ENCODE measurements at regions not wholly inside any gene's neighbourhood (a gene's known extent, or its start where the extent isn't known, plus 50 kb on each side); places are given as distances from the start of the nearest gene placed in this dataset.
"Not testable (repeated sequence)": the region's sequence is repeated elsewhere in the genome, so short reads cannot be mapped to it uniquely, and the experiment has no call there.

GRCh38 chr2:192551760-192552159 lies 357.0 kb upstream of the TMEFF2 start:
- TF ChIP-seq, protein P1, sequence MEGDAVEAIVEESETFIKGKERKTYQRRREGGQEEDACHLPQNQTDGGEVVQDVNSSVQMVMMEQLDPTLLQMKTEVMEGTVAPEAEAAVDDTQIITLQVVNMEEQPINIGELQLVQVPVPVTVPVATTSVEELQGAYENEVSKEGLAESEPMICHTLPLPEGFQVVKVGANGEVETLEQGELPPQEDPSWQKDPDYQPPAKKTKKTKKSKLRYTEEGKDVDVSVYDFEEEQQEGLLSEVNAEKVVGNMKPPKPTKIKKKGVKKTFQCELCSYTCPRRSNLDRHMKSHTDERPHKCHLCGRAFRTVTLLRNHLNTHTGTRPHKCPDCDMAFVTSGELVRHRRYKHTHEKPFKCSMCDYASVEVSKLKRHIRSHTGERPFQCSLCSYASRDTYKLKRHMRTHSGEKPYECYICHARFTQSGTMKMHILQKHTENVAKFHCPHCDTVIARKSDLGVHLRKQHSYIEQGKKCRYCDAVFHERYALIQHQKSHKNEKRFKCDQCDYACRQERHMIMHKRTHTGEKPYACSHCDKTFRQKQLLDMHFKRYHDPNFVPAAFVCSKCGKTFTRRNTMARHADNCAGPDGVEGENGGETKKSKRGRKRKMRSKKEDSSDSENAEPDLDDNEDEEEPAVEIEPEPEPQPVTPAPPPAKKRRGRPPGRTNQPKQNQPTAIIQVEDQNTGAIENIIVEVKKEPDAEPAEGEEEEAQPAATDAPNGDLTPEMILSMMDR (IDR thresholded peaks at IDR 0.05), result no peak
- TF ChIP-seq POLR2A (IDR thresholded peaks at IDR 0.05), result no peak
- H3K9me3 ChIP-seq, result no peaks in the 10 kb centered on the region
- no peak for DNase-seq
- no peaks in the 10 kb centered on the region for H3K27me3 ChIP-seq
- no peaks in the 10 kb centered on the region for H3K36me3 ChIP-seq
- intact Hi-C loops (cut with DNase I), result no loop called here
- H3K4me3 ChIP-seq (replicated peaks in 1 of 3), result no peak overlapping the region
- no peaks in the 10 kb centered on the region for H3K4me1 ChIP-seq
- WGBS, 2 donors, result 84 to 96% methylated on average over 3 of the region's 3 CpGs
- no peak overlapping the region for H3K27ac ChIP-seq

- H3K9me3 ChIP-seq, result no peaks in the 10 kb centered on the region
- H3K27ac ChIP-seq, result no peak overlapping the region
- WGBS, 2 donors, result 77 to 84% methylated on average over 3 of the region's 3 CpGs
These were observed 351.8 kb upstream of the TMEFF2 start for GRCh38 chr2:192546565-192546964.

GRCh38 chr2:192544371-192544955 lies 349.7 kb upstream of the TMEFF2 start:
- no peaks in the 10 kb centered on the region for H3K27me3 ChIP-seq
- no peaks in the 10 kb centered on the region for H3K9me3 ChIP-seq
- no peaks in the 10 kb centered on the region for H3K4me1 ChIP-seq
- intact Hi-C loops (cut with DNase I), result no loop called here
- no peak overlapping the region for H3K27ac ChIP-seq
- TF ChIP-seq POLR2A (IDR thresholded peaks at IDR 0.05), result no peak
- TF ChIP-seq, protein P1 (IDR thresholded peaks at IDR 0.05), result no peak
- H3K36me3 ChIP-seq, result no peaks in the 10 kb centered on the region
- no peak overlapping the region for H3K4me3 ChIP-seq (replicated peaks in 1 of 3)
- 74 to 80% methylated on average over 4 of the region's 4 CpGs for WGBS, 2 donors
- no peak for DNase-seq

More at GRCh38 chr2:192546565-192546964, 351.8 kb upstream of the TMEFF2 start:
- Histone ChIP-seq H3K4me1 (no peaks in the 10 kb centered on the region), H3K36me3 (no peaks in the 10 kb centered on the region), H3K27me3 (no peaks in the 10 kb centered on the region), H3K4me3 (replicated peaks in 1 of 3) (no peak overlapping the region)
- intact Hi-C loops (cut with DNase I), result no loop called here
- TF ChIP-seq POLR2A (IDR thresholded peaks at IDR 0.05), result no peak
- DNase-seq, result no peak

DNA sequence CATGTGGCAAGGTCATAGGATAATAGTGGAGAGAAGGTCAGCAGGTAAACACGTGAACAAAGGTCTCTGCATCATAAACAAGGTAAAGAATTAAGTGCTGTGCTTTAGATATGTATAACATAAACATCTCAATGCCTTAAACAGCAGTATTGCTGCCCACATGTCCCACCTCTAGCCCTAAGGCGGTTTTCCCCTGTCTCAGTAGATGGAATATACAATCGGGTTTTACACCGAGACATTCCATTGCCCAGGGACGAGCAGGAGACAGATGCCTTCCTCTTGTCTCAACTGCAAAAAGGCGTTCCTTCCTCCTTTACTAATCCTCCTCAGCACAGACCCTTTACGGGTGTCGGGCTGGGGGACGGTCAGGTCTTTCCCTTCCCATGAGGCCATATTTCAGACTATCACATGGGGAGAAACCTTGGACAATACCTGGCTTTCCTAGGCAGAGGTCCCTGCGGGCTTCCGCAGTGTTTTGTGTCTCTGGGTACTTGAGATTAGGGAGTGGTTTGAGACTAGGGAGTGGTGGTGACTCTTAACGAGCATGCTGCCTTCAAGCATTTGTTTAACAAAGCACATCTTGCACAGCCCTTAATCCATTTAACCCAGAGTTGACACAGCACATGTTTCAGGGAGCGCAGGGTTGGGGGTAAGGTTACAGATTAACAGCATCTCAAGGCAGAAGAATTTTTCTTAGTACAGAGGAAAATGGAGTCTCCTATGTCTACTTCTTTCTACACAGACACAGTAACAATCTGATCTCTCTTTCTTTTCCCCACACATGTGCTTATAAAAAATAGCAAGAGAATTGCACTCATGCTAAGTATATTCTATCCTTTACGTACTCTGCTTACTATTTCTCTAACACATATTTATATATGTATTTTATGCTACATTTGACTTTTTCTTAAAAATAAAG lies 347.7 kb upstream of the TMEFF2 start:
- DNase-seq; H3K9me3 ChIP-seq; H3K36me3 ChIP-seq; intact Hi-C loops (cut with DNase I); H3K27me3 ChIP-seq; H3K4me3 ChIP-seq (replicated peaks in 1 of 3); H3K27ac ChIP-seq; H3K4me1 ChIP-seq: not testable (repeated sequence)
- 39 to 48% methylated on average over 13 to 14 of the region's 14 CpGs for WGBS, 2 donors

DNA sequence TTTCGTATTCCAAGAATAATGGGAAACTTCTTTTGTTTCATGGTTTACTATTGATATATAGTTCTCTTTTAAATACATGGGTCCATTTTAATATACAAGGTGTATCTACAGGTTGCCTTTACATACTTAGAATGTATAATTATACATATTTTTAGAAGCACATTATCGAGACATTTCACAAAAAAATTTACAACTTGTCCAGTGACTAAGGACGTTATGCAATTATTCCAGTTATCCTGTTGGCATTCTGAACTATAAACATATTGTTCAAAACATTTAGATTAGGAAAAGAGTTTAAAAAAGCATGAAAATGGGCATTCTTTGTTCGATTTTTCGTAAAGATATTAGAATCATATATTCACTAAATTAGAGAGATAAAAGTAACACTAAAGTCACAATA lies 344.6 kb upstream of the TMEFF2 start:
- no peaks in the 10 kb centered on the region for H3K36me3 ChIP-seq
- no peaks in the 10 kb centered on the region for H3K9me3 ChIP-seq
- H3K27me3 ChIP-seq, result no peaks in the 10 kb centered on the region
- intact Hi-C loops (cut with DNase I), result no loop called here
- no peak overlapping the region for H3K4me3 ChIP-seq (replicated peaks in 1 of 3)
- 89% methylated on average over 5 of the region's 5 CpGs for WGBS, 2 donors
- no peak for TF ChIP-seq POLR2A (IDR thresholded peaks at IDR 0.05)
- TF ChIP-seq, protein P1 (IDR thresholded peaks at IDR 0.05), result no peak
- H3K4me1 ChIP-seq, result no peaks in the 10 kb centered on the region
- no peak for DNase-seq
- H3K27ac ChIP-seq, result no peak overlapping the region
